ENCODE measurements at regions not wholly inside any gene's neighbourhood (a gene's known extent, or its start where the extent isn't known, plus 50 kb on each side); places are given as distances from the start of the nearest gene placed in this dataset.

- H3K79me2 ChIP-seq (ENCODE audit: control insufficient read depth, low read length), result no peaks in the 10 kb centered on the region
- no peaks in the 10 kb centered on the region for H3F3A ChIP-seq (ENCODE audit: control insufficient read depth, insufficient read depth)
- H3K9me3 ChIP-seq (ENCODE audit: control insufficient read depth, insufficient read depth, low read length), result no peaks in the 10 kb centered on the region
- H3K9me2 ChIP-seq (replicated peaks; ENCODE audit: control insufficient read depth, low read length), result no peaks in the 10 kb centered on the region; the same call in 1 of the 2 replicates
- no peaks in the 10 kb centered on the region for H4K20me1 ChIP-seq (ENCODE audit: control insufficient read depth, insufficient read depth, low read depth, low read length)
- no peak overlapping the region for H3K4me2 ChIP-seq (ENCODE audit: low read length)
- no peaks in the 10 kb centered on the region for H3K4me1 ChIP-seq (ENCODE audit: control insufficient read depth, low read length)
- TF ChIP-seq CTCF (IDR thresholded peaks at IDR 0.05; ENCODE audit: low read depth, low read length, poor library complexity, severe bottlenecking) (no peak), EZH2phosphoT487 (IDR thresholded peaks at IDR 0.05; ENCODE audit: borderline replicate concordance, low read length) (no peak)
- H3K27ac ChIP-seq (ENCODE audit: low read depth, low read length), result no peak overlapping the region
- no peak overlapping the region for H3K4me3 ChIP-seq (ENCODE audit: low read length)
- H3K36me3 ChIP-seq (ENCODE audit: control insufficient read depth, low read length), result no peaks in the 10 kb centered on the region
- no peaks in the 10 kb centered on the region for H3K27me3 ChIP-seq (ENCODE audit: control insufficient read depth, low read length)
Observed at GRCh38 chr6:99192561-99192960, 156.9 kb downstream of the FAXC start.

DNA sequence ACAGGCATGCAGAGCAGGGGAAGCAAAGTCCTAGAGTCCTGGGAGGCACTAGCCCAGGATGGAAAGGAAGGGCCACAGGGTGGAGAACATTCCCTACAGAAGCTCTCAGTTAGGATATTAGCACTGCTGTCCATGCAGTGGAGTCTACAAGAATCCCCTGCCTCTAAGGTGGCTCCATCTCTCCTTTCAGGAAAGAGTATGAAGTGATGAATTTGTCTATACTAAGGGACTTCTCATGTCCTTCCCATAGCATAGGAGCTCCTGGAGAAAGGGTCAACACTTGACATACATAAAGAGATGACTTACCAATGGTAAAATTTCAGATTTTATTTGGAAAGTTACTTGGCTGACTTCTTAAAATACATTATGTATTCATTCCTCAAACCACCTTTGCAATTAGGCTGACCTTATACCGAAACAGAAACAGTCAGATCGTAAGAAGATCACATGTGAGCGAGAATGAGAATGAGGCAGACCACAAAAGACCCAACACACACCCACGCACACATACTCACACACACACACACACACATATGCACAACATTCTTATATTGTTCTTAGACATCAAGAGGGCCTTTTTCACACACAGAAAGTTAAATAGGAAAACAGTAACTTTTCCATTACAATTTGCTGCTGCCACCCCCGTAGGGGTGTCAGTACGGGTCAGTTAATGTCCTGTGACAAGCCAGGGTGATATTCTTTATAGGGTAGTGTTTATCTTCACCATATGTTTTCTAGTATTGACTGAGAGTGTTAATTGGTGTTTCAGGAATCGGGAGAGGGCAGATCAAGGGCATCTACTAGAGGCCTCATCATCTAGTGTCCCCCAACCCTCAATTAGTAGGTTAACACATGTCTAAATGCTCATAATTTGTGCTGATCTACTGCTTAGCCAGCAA, 159.4 kb downstream of the FAXC start:
- no peaks in the 10 kb centered on the region for H4K20me1 ChIP-seq (ENCODE audit: control insufficient read depth, insufficient read depth, low read depth, low read length)
- no peaks in the 10 kb centered on the region for H3K27me3 ChIP-seq (ENCODE audit: control insufficient read depth, low read length)
- H3K9me3 ChIP-seq (ENCODE audit: control insufficient read depth, insufficient read depth, low read length), result no peaks in the 10 kb centered on the region
- no peaks in the 10 kb centered on the region for H3F3A ChIP-seq (ENCODE audit: control insufficient read depth, insufficient read depth)
- TF ChIP-seq EZH2phosphoT487 (IDR thresholded peaks at IDR 0.05; ENCODE audit: borderline replicate concordance, low read length) (no peak), CTCF (IDR thresholded peaks at IDR 0.05; ENCODE audit: low read depth, low read length, poor library complexity, severe bottlenecking) (no peak)
- no peak overlapping the region for H3K27ac ChIP-seq (ENCODE audit: low read depth, low read length)
- no peaks in the 10 kb centered on the region for H3K9me2 ChIP-seq (replicated peaks; ENCODE audit: control insufficient read depth, low read length)
- no peaks in the 10 kb centered on the region for H3K36me3 ChIP-seq (ENCODE audit: control insufficient read depth, low read length)
- H3K4me3 ChIP-seq (ENCODE audit: low read length), result no peak overlapping the region
- no peak overlapping the region for H3K4me2 ChIP-seq (ENCODE audit: low read length)
- no peaks in the 10 kb centered on the region for H3K79me2 ChIP-seq (ENCODE audit: control insufficient read depth, low read length)
- H3K4me1 ChIP-seq (ENCODE audit: control insufficient read depth, low read length), result no peaks in the 10 kb centered on the region

- Histone ChIP-seq H3K4me1 (ENCODE audit: control insufficient read depth, low read length) (no peaks in the 10 kb centered on the region), H3K9me2 (replicated peaks; ENCODE audit: control insufficient read depth, low read length) (no peaks in the 10 kb centered on the region), H3K9me3 (ENCODE audit: control insufficient read depth, insufficient read depth, low read length) (no peaks in the 10 kb centered on the region), H3K4me3 (ENCODE audit: low read length) (no peak overlapping the region), H3K27me3 (ENCODE audit: control insufficient read depth, low read length) (no peaks in the 10 kb centered on the region), H3F3A (ENCODE audit: control insufficient read depth, insufficient read depth) (no peaks in the 10 kb centered on the region), H4K20me1 (ENCODE audit: control insufficient read depth, insufficient read depth, low read depth, low read length) (no peaks in the 10 kb centered on the region), H3K79me2 (ENCODE audit: control insufficient read depth, low read length) (no peaks in the 10 kb centered on the region), H3K4me2 (ENCODE audit: low read length) (no peak overlapping the region), H3K36me3 (ENCODE audit: control insufficient read depth, low read length) (no peaks in the 10 kb centered on the region), H3K27ac (ENCODE audit: low read depth, low read length) (no peak overlapping the region)
- TF ChIP-seq CTCF (IDR thresholded peaks at IDR 0.05; ENCODE audit: low read depth, low read length, poor library complexity, severe bottlenecking), result no peak
- TF ChIP-seq EZH2phosphoT487 (IDR thresholded peaks at IDR 0.05; ENCODE audit: borderline replicate concordance, low read length), result no peak
Observed at GRCh38 chr6:99187429-99187828, 162.0 kb downstream of the FAXC start.
